ENCODE measurements at regions not wholly inside any gene's neighbourhood (a gene's known extent, or its start where the extent isn't known, plus 50 kb on each side); places are given as distances from the start of the nearest gene placed in this dataset.

- CTCF ChIA-PET, result interaction anchor here (4.3 kb wide), 1 partner anchor 8 kb away, joined by 41 read pairs; no protein-coding TSS in a partner anchor
Observed at GRCh38 chr17:72566671-72567484, 446.1 kb downstream of the SOX9 start.

GRCh38 chr17:72567774-72568173 lies 447.0 kb downstream of the SOX9 start:
- H3K27ac ChIP-seq (ENCODE audit: low read depth, low read length), result no peak overlapping the region
- POLR2A ChIA-PET, result no interaction called here

More at GRCh38 chr17:72566671-72567484, 446.1 kb downstream of the SOX9 start:
- Histone ChIP-seq H3K27ac (ENCODE audit: low read depth, low read length) (no peak overlapping the region), H3K4me3 (ENCODE audit: low read depth, low read length) (no peak overlapping the region), H3K27me3 (ENCODE audit: control insufficient read depth, insufficient read depth, low read length) (no peaks in the 10 kb centered on the region), H3K9me3 (ENCODE audit: control insufficient read depth, insufficient read depth, low read length) (no peaks in the 10 kb centered on the region; the same call in 1 of the 2 replicates)
- no peak for DNase-seq (ENCODE audit: low read depth, low spot score)
- POLR2A ChIA-PET, result no interaction called here
- no peak for TF ChIP-seq CTCF (IDR thresholded peaks at IDR 0.05; ENCODE audit: low read depth, low read length)

GRCh38 chr17:72569148-72569946 lies 448.5 kb downstream of the SOX9 start:
- CTCF ChIA-PET, result interaction anchor here (4.3 kb wide), 1 partner anchor 11 kb away, joined by 41 read pairs; no protein-coding TSS in a partner anchor
- H3K27ac ChIP-seq (ENCODE audit: low read depth, low read length), result no peak overlapping the region
- no peaks in the 10 kb centered on the region for H3K27me3 ChIP-seq (ENCODE audit: control insufficient read depth, insufficient read depth, low read length)
- no peaks in the 10 kb centered on the region; the same call in 1 of the 2 replicates for H3K9me3 ChIP-seq (ENCODE audit: control insufficient read depth, insufficient read depth, low read length)
- POLR2A ChIA-PET, result no interaction called here
- DNase-seq (ENCODE audit: low read depth, low spot score), result no peak
- TF ChIP-seq CTCF (IDR thresholded peaks at IDR 0.05; ENCODE audit: low read depth, low read length), result no peak
- no peak overlapping the region for H3K4me3 ChIP-seq (ENCODE audit: low read depth, low read length)

More at GRCh38 chr17:72567774-72568173, 447.0 kb downstream of the SOX9 start:
- H3K9me3 ChIP-seq (ENCODE audit: control insufficient read depth, insufficient read depth, low read length), result no peaks in the 10 kb centered on the region; the same call in 1 of the 2 replicates
- H3K27me3 ChIP-seq (ENCODE audit: control insufficient read depth, insufficient read depth, low read length), result no peaks in the 10 kb centered on the region
- no peak for DNase-seq (ENCODE audit: low read depth, low spot score)
- CTCF ChIA-PET, result interaction anchor here (0.6 to 4.3 kb wide), 2 partner anchors 9 kb away, joined by 4 to 41 read pairs; no protein-coding TSS in a partner anchor
- no peak overlapping the region for H3K4me3 ChIP-seq (ENCODE audit: low read depth, low read length)
- no peak for TF ChIP-seq CTCF (IDR thresholded peaks at IDR 0.05; ENCODE audit: low read depth, low read length)

GRCh38 chr17:72571813-72572396 lies 451.1 kb downstream of the SOX9 start:
- H3K9me3 ChIP-seq (ENCODE audit: control insufficient read depth, insufficient read depth, low read length), result no peaks in the 10 kb centered on the region; the same call in 1 of the 2 replicates
- H3K27ac ChIP-seq (ENCODE audit: low read depth, low read length), result no peak overlapping the region
- CTCF ChIA-PET, result interaction anchor here (0.6 to 1.3 kb wide), 2 partner anchors 15 to 153 kb away, joined by 3 to 8 read pairs; no protein-coding TSS in a partner anchor
- TF ChIP-seq CTCF (IDR thresholded peaks at IDR 0.05; ENCODE audit: low read depth, low read length), result no peak
- H3K27me3 ChIP-seq (ENCODE audit: control insufficient read depth, insufficient read depth, low read length), result no peaks in the 10 kb centered on the region
- DNase-seq (ENCODE audit: low read depth, low spot score), result no peak
- POLR2A ChIA-PET, result no interaction called here
- H3K4me3 ChIP-seq (ENCODE audit: low read depth, low read length), result no peak overlapping the region
